ENCODE measurements at regions not wholly inside any gene's neighbourhood (a gene's known extent, or its start where the extent isn't known, plus 50 kb on each side); places are given as distances from the start of the nearest gene placed in this dataset.
A peak's percentile ranks its signal among the peaks of the same experiment; 100 is the strongest.

- no peak for DNase-seq (ENCODE audit: low read depth)
These were observed 165.2 kb downstream of the ZPLD1 start for GRCh38 chr3:102599819-102600576.

- DNase-seq (ENCODE audit: low read depth), result no peak
These were observed 170.3 kb downstream of the ZPLD1 start for GRCh38 chr3:102605153-102605552.

- DNase-seq (ENCODE audit: low read depth), result no peak
These were observed 174.1 kb downstream of the ZPLD1 start for GRCh38 chr3:102608875-102609274.

GRCh38 chr3:102614021-102614569, 179.3 kb downstream of the ZPLD1 start:
- no peak for DNase-seq (ENCODE audit: low read depth)

- DNase-seq (ENCODE audit: low read depth), result no peak
These were observed 179.8 kb downstream of the ZPLD1 start for GRCh38 chr3:102614585-102614984.

GRCh38 chr3:102617381-102617780, 182.6 kb downstream of the ZPLD1 start:
- DNase-seq (ENCODE audit: low read depth), result no peak

- DNase-seq (ENCODE audit: low read depth), result no peak
These were observed 184.5 kb downstream of the ZPLD1 start for GRCh38 chr3:102619361-102619760.

- no peak for DNase-seq (ENCODE audit: low read depth)
These were observed 195.1 kb downstream of the ZPLD1 start for GRCh38 chr3:102629943-102630342.

- no peak for DNase-seq (ENCODE audit: low read depth)
These were observed 195.7 kb downstream of the ZPLD1 start for GRCh38 chr3:102630531-102630930.

GRCh38 chr3:102643546-102643945, 208.7 kb downstream of the ZPLD1 start:
- no peak for DNase-seq (ENCODE audit: low read depth)

- no peak for DNase-seq (ENCODE audit: low read depth)
These were observed 211.7 kb downstream of the ZPLD1 start for GRCh38 chr3:102646557-102646956.

- DNase-seq (ENCODE audit: low read depth), result no peak
These were observed 225.8 kb downstream of the ZPLD1 start for GRCh38 chr3:102660653-102661052.

GRCh38 chr3:102661707-102662497, 227.1 kb downstream of the ZPLD1 start:
- DNase-seq (ENCODE audit: low read depth), result no peak

- DNase-seq (ENCODE audit: low read depth), result no peak
These were observed 227.6 kb downstream of the ZPLD1 start for GRCh38 chr3:102662498-102662772.

- no peak for DNase-seq (ENCODE audit: low read depth)
These were observed 229.3 kb downstream of the ZPLD1 start for GRCh38 chr3:102664126-102664525.

- DNase-seq (ENCODE audit: low read depth), result no peak
These were observed 230.4 kb downstream of the ZPLD1 start for GRCh38 chr3:102665183-102665582.

- no peak for DNase-seq (ENCODE audit: low read depth)
These were observed 233.4 kb downstream of the ZPLD1 start for GRCh38 chr3:102668247-102668646.

- no peak for DNase-seq (ENCODE audit: low read depth)
These were observed 236.2 kb downstream of the ZPLD1 start for GRCh38 chr3:102670986-102671385.

GRCh38 chr3:102672305-102672704, 237.5 kb downstream of the ZPLD1 start:
- no peak for DNase-seq (ENCODE audit: low read depth)

- peak; percentile 14 for DNase-seq (ENCODE audit: low read depth)
These were observed 238.7 kb downstream of the ZPLD1 start for GRCh38 chr3:102673271-102674115.

GRCh38 chr3:102674284-102674683, 239.5 kb downstream of the ZPLD1 start:
- DNase-seq (ENCODE audit: low read depth), result no peak

GRCh38 chr3:102676424-102676823, 241.6 kb downstream of the ZPLD1 start:
- DNase-seq (ENCODE audit: low read depth), result no peak

All from stimulated activated CD8-positive, alpha-beta memory T cell treated with anti-CD3 and anti-CD28 coated beads, Interleukin-15, amount 100 ng/mL, for 1 hour (primary cell).